ENCODE measurements at regions not wholly inside any gene's neighbourhood (a gene's known extent, or its start where the extent isn't known, plus 50 kb on each side); places are given as distances from the start of the nearest gene placed in this dataset.
"Not testable (repeated sequence)": the region's sequence is repeated elsewhere in the genome, so short reads cannot be mapped to it uniquely, and the experiment has no call there.

DNA sequence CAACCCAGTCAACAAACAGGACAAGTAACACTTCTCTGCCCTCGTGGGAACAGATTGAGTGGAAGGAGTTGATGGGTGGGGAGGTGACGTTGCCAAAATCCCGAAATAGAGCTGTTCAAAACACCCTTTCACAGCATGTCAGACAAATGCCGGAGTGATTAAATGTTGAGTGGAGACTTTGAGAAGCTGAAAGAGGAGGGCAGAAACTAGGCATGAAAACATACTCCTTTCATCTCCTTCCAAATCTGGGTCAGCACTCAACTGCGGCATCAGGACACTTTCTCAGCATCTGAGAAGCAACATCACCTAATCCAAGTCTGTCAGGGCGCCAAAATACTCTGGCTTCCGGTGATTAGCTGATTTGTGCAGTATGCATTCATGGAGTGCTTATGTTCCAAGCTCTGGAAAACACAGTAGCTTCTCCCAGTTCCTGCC is 51.5 kb upstream of the MRI1 start:
- no peak for DNase-seq

- no peak for DNase-seq
These were observed 56.4 kb upstream of the MRI1 start for GRCh38 chr19:13707915-13708314.

GRCh38 chr19:13705928-13706447 is 58.3 kb upstream of the MRI1 start:
- DNase-seq = no peak

- no peak for DNase-seq
These were observed 59.1 kb upstream of the MRI1 start for GRCh38 chr19:13705201-13705600.

DNA sequence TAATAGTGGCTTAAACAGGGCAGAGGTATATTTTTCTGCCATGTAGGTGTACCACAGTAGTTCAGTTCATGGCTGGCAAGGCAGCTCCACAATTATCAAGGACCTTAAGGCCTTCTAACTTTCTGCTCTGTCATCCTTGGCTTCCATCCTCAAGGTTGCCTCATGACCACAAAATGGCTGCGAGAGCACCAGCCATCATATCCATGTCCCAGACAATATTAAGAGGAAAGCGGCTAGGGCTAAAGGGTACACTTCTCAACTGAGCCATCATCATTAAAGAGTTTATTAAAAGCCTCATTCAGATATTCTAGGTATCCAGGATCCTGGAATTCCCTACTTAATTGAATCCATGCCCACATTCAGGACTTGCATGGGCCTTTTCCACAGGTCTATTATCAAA is 62.7 kb upstream of the MRI1 start:
- DNase-seq = no peak

- DNase-seq = no peak
These were observed 63.7 kb upstream of the MRI1 start for GRCh38 chr19:13700621-13701020.

DNA sequence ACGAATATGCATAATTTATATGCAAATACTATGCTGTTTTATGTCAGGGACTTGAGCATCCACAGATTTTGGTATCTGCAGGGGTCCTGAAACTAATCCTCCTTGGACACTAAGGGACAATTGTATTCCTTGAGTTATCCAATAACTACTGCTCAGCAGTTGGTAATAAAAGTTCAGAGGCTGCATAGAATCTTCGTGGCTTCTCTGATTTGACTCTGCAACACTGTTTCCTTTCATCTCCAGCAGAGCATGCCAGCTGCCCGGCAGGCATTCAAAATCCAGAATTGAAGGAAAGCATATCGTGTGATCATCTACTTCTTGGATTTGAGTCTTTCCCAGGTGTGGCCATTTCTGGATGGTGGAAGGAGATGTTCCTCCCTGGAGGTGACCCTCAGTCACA is 64.5 kb upstream of the MRI1 start:
- no peak for DNase-seq

DNA sequence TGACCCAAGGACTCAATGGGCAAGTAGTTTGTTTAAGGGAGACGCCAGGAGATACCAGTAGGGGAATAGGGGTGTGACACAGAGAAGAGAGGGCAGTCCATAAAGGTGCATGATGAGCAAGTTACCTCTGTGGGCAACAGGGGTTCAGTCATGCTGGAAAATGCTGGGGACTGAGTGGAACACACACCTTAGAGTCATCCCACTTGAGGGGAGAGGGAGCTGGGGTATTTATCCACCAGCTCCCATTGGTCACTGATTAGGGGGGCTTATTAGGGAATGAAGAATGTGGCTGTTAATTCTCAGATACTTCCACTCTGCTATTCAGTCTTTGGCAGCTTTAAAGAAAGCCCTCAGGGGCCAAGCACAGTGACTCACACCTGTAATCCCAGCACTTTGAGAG is 67.5 kb upstream of the MRI1 start:
- DNase-seq = no peak

- no peak for DNase-seq
These were observed 70.4 kb upstream of the MRI1 start for GRCh38 chr19:13693889-13694288.

DNA sequence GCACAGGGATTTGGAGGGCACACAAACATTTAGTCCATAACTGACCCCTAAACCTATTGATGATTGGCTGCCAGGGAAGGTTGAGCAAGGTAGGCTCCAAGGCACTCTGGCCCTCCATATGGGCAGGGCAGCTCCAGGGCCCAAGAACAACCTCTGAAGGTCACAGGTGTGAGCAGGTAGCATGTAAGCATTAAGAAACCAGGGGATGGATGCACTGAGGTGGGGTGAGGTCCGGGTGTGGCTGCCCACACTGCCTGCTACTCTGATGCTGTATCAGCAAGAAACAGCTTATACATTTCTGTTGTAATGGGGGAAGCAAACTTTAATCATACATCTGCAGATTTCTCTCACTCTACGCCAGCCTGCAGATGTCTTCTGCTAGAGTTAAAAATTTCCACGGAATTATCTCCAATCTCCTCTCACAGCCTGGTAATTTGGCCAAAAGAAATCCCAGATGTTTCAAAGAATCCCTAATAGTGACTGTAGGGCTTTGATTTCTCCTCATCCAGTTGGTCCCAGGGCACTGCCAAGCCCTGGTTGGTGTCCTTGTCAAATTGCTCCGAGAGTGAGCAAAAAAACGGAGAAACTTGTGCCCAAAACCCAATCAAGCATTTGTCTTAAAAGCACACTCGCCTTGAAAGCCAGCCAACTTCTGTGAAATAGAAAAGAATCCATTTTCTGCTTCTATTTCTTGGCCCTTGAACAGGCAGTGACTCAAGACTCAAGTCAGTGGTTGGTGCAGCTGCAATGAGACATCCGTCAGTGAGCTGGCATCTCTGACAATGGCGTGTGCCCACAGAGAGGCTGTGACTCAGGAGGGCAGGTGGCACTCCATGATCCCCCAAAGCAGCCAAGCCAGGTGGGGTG is 72.5 kb upstream of the MRI1 start:
- no peak for DNase-seq

- DNase-seq = peak in 1 of 2 donors; percentile 25
These were observed 75.2 kb upstream of the MRI1 start for GRCh38 chr19:13689085-13689484.

DNA sequence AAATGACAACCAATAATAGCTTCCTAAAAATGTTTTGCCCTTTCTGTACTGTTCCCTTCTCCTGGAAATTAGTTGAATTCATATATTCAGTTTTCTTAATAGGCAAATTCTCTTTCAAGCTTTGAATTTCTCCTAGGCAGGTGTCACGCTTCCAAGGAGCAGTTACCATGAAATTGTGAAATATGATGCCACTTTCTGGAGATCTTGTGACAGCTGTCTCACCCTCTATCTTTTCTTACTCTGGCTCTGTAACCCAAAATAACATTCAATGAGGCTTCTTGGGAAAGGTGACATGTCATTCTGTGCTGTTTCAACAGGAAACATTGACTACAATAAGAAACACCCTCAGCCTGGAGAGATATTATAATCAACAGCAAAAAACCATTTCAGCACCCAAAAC is 80.3 kb upstream of the MRI1 start:
- DNase-seq = no peak

DNA sequence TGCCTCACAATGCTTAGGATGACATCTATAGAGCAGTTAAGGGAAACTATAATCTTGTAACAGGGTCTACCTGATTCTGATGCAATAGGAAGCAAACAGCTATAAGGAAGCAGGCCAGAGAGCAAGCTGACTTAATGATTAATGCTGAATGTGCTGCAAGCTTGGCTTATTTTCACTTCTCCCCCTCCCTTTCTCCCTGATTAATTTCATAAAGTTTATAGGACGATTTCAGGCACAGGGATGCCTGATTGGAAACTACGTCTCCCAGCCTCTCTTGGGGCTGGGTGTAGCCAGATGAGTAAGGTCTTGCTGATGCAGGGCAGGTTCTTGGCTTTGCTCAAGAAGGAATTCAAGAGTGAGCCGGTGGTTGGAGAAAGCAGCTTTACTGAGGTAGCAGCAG is 82.8 kb upstream of the MRI1 start:
- no peak for DNase-seq

DNA sequence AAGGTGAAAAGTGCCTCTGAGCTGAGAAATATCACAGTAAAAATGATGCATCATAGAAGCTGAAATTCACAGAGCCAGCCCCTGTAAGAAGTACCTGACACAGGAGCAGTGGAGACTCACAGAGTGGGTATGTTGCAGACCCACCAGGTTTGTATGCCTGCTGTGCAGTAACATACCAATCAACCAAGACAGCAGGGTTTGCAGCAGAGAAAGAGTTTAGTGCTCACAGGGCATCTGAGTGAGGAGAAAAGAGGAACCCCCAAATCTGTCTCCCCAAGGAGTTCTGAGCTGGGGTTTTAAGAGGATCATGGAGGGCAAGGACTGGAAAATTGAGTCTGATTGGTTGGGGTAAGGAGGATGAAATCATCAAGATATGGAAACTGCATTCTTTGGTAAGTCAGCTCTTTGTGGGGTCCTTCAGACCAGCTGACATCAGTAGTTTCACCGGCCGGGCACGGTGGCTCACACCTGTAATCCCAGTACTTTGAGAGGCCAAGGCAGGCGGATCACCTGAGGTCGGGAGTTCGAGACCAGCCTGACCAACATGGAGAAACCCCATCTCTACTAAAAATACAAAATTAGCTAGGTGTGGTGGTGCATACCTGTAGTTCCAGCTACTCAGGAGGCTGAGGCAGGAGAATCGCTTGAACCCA is 83.5 kb upstream of the MRI1 start:
- not testable (repeated sequence) for DNase-seq

DNA sequence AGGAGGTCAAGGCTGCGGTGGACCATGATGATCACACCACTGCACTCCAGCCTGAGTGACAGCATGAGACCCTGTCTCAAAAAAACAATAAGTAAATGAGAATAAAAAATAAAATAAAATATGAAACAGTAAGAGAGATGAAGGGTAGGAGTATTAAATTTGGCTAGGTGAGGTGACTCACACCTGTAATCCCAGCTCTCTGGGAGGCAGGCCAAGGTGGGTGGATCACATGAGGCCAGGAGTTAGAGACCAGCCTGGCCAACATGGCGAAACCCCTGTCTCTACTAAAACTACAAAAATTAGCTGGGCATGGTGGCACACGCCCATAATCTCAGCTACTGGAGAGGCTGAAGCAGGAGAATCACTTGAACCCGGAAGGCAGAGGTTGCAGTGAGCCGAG is 87.4 kb upstream of the MRI1 start:
- DNase-seq = not testable (repeated sequence)

DNA sequence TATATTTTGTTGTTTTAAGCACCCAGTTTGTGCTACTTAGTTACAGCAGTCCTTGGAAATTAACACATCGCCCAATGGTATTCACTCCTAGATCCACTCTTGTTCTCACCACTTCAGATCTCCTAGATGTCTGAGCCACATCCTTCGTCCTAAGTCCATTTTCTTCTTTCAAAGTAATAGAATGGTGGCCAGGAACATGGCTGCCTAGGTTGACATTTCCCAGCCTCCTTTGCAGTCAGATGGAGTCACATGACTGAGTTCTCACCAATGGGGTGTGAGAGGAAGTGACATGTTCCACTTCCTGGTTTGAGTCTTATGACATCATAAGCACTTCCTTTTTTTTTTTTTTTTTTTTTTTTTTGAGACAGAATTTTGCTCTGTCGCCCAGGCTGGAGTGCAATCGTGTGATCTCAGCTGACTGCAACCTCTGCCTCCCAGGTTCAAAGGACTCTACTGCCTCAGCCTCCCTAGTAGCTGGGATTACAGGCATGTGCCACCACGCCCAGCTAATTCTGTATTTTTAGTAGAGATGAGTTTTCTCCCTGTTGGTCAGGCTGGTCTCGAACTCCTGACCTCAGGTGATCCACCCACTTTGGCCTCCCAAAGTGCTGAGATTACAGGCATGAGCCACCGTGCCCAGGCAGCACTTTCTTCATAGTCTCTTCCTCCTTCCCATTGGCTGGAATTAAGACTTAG is 91.7 kb upstream of the MRI1 start:
- peak; percentile 16 to 48 for DNase-seq

- no peak for DNase-seq
These were observed 93.5 kb upstream of the MRI1 start for GRCh38 chr19:13670846-13671245.

- no peak for DNase-seq
These were observed 94.5 kb upstream of the MRI1 start for GRCh38 chr19:13669780-13670355.

- DNase-seq = no peak
These were observed 95.4 kb upstream of the MRI1 start for GRCh38 chr19:13668964-13669363.

GRCh38 chr19:13666165-13666564 is 98.2 kb upstream of the MRI1 start:
- DNase-seq = no peak

- DNase-seq = no peak
These were observed 99.0 kb upstream of the MRI1 start for GRCh38 chr19:13665125-13665905.

Data from CD4-positive, alpha-beta T cell treated with Interleukin-1 beta for 1 hour (primary cell).